NCI-H2196 (cell line): ENCODE measurements at regions not wholly inside any gene's neighbourhood (a gene's known extent, or its start where the extent isn't known, plus 50 kb on each side); places are given as distances from the start of the nearest gene placed in this dataset.
"Not testable (repeated sequence)": the region's sequence is repeated elsewhere in the genome, so short reads cannot be mapped to it uniquely, and the experiment has no call there.

Source experiments
- DNase-seq: peaks from one replicate; lab custom pipeline; 2025; ENCODE audit not compliant: unreplicated experiment; lab: John Stamatoyannopoulos, UW

- no peak for DNase-seq
Measured at GRCh38 chr14:61602003-61602732, 93.1 kb upstream of the HIF1A start.

DNA sequence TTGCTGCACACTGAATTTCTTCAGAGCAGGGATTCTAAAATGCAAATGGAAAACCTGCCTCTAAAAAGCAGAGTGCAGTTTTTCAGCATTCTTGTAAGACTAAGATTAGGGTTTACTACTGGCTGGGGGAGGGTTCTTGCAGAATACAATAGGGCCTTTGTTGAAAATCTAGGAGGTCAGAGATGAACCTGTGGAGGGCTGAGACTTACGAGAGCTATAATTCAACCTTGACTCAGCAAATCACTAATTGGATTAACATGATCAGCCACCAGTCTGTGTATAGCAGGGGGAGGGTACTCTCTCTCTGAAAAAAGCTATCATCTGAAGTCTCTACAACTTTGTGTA lies 92.6 kb upstream of the HIF1A start:
- no peak for DNase-seq

GRCh38 chr14:61603736-61604135 lies 91.6 kb upstream of the HIF1A start:
- DNase-seq = no peak

DNA sequence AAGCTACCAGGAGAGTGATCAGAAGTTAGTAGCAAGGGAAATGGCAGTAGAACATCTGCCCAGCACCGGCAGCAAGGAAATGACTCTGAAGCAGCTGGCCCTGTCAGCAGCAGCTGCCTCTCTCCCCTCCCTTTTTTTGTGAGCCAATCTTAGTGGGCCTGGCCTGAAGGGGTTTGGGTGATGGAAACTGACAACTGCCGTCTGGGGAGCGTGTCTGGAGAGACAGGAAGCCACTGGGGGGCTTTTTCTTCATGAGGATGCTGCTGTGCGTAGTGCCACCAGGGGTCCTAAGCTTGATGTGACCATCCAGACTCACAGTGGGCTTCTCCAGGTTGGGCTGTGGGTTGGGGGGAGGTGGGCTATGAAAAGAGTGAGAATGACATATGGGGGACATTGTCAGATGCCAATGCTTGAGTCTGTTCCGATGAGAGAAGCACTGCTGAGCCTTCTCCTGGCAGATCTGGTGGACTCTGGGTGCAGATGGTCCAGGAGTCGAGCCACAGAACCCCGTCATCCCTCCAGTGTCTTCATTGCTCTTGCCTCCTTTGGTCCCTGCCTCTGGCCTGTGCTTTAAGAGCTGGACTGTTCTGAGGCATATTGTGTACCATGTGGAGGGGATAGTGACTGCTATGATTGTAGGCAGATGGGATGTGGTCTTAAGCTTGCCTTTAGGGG lies 87.6 kb upstream of the HIF1A start:
- no peak for DNase-seq

DNA sequence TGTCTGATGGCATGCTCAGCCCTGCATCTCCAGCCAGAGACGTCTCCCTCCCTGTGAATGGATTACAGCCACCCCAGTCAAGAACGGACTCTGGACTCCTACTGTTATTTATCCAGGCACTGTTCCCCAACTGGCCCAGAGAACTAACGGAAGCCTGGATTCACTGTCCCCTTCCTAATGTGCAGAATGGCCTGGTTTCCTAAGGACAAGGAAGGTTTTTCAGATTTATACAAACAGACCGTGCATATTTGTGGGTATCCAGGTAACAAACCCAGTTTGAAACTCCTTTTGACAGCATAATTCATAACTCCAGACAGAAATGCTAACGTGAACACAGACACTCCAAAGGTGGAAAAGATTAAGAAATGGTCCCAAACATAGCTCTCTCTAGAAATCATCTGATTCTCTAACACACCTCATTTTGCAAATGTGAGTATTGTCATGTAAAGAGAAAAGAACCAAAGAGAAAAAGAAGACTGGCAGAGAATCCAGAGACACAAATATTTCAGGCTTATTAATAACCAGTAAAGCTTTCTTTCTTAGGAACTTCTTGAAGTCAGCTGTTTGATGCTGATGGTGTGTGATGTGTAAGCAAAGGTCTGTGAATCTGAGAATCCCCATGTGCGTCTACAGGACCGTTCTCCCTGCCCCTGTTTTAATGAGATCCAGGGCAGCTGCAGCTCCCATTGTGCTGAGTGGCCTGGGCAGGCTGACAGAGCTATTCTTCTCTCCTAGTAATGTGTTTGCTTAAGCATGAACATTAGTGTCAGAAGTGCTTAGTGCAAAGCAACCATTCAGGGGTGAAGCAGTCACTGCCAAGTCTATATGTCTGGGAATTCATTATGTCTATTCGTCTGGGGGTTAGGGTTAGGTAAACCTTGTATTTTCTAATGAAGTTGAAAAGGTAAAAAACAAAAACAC lies 86.8 kb upstream of the HIF1A start:
- DNase-seq = peak; percentile 84

DNA sequence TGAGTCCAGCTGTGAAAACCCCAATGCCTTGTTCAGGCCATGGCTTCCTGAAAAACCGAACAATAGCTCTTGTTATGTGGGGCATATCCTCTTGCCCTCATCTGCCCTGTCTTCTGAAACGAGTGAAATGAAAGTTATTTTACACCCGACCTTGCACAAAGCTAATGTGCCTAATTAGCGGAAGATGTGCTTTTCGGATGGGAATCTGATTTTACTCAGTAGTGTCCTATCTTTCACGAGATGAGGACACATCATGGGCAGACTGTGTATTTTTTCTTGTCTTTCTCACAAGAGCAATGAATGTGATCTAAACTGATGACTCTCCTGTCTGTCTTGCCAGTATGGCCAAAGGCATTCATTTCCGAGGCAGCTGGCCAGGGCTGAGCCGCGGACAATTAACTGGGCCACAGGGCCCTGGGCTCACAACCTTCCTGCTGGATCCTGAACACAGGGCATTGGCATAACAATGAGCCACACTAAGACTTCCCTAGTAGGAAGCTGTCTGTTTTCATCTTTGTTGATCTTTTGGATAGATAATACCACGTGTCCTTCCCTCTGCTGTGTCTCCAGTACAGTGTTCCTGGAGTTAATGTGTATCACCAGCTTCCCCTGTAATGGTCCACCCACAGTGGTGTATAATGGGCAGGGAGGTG lies 86.0 kb upstream of the HIF1A start:
- peak; percentile 59 for DNase-seq

- DNase-seq = no peak
Measured at GRCh38 chr14:61609884-61610283, 85.4 kb upstream of the HIF1A start.

DNA sequence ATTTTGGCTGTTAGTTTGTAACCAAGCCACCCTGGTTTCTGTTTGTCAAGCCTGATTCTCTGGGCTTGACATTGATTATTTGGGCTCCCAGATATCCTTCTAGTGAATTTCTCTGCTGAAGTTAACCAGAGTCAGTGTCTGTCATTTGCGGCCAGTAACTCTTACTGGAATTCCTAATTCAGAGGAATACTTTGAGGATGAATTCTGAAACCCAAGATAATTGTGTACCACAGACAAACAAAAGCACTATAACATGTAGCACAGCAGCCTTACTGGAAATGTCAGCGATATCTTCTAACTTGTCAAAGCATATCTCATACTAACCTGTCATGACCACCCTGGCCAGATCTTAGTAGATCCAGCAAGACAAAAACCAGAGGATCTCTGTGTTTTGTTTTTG lies 84.4 kb upstream of the HIF1A start:
- no peak for DNase-seq

GRCh38 chr14:61611880-61612630 lies 83.3 kb upstream of the HIF1A start:
- no peak for DNase-seq

GRCh38 chr14:61613006-61613405 lies 82.3 kb upstream of the HIF1A start:
- not testable (repeated sequence) for DNase-seq

GRCh38 chr14:61614693-61615092 lies 80.6 kb upstream of the HIF1A start:
- no peak for DNase-seq

- no peak for DNase-seq
Measured at GRCh38 chr14:61615743-61616523, 79.4 kb upstream of the HIF1A start.

DNA sequence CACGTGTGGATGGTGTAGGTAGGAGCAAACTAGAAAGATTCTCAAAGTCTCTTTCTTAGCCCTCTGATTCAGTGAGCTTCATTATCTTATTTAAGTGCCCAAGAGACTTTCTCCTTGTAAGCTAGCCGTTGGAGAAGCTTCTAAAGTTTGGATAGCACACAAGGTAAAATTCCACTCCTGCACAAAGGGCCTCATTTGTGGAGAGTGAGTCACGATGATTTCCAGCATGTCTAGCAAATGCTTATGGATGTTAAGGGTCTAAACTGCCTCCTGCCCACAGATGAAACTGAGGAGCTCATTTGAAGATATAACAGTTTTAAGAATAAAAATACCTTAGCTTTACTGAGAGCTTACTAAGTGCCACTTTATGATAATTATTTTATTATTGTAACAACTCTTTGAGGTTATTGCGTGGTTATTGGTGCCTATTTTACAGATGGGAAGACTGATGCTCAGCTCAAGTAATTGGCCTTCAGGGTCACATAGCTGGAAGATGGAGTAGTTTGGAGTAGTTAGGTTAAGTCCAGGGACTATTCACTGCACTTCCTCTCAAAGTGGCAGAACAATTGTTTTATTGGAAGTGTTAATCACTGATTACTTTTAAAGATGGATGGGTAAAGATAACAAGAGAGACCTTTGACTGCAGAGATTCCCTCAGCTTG lies 78.7 kb upstream of the HIF1A start:
- DNase-seq = no peak

DNA sequence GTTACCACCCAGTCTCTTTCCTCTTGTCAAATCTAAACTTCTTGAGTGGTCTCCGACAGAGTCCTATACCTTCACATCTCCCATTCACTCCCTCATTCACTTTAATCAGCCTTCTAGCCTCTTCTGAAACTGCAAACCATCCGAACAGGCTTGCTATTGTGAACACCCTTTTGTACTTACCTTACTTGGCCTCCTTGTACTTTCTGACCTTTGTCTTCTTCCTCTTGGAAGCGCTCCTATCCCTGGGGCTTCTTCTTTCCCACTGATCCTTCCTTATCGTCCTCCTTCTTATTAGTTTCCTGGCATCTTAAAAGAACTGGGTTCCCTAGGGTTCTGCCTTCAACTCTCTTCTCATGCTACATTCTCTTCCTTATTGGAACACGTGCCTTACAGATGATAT lies 76.9 kb upstream of the HIF1A start:
- no peak for DNase-seq

GRCh38 chr14:61619494-61619893 lies 75.8 kb upstream of the HIF1A start:
- DNase-seq = no peak

DNA sequence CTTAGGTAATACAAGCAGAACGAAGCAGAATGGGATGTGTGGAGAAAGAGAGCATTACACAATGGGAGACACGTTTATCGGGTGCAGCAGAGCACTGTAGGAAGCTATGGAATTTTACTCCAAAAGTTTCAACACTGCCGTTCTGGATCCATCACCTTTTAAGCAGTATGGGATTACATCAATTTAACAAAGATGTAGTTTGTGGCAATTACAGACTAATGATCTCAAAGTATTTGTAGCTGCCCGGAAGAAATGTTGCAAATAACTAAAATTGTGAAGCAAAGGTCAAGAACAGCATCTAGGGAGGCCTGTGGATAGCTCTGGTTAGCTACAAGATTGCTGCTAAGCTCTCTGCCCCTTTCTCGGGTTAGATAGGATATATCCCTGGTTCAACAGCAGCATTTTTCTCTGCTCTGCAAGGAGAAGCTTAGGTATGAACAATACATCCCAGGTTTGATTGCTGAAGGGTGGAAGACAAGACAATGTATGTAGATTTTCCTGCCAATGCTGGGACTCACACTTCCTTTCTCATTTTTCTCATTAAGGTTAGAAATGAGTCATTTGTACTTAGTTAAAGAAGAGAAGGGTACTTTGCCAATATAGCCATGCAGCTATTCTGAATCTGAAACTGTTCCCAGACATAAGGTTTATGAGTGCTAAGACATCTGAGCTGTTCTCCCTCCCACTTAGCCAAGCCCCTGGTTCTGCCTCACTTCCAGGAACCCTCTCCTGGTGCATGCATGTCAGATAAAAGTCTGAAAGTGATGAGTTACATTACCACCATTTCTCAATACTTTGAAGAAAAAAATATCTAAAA lies 75.0 kb upstream of the HIF1A start:
- peak; percentile 24 for DNase-seq

DNA sequence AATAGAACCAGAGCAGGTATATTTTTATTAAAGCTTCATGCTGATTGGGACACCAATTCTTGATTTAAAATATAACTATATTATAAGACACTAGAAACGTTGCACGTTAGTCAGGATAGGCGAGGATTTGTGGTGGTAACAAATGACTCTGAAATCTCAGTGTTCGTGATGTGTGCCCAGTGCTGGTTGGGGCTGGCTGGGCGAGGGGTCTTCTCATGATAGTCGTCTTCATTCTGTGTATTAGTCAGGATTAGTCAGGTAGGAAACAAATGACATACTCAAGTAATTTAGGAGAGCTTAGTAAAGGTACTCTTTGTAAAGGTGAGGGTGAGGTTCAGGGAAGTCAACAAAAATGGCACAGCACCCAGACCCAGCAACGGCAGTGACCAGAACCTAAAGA lies 73.9 kb upstream of the HIF1A start:
- no peak for DNase-seq

DNA sequence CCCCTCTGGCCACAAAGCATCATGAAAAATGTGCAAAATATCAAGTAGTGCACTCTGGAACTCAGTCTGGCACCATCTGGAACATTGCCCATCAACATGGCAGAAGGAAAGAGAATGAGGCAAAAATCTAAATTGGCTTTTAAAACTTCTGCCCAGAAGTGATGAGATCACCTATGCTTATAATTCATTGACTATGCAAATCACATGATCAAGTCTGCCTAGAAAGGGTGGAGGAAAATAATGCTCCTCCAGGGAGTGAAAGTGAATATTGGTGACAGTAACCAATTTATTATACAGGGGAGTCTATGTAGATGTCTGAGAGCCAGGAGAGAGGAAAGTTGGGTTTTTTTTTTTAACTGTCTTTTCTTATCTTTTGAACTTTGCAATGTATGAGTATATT lies 73.3 kb upstream of the HIF1A start:
- DNase-seq = no peak

GRCh38 chr14:61623927-61624326 lies 71.4 kb upstream of the HIF1A start:
- no peak for DNase-seq
